CD14-positive monocyte (primary cell): ENCODE measurements at regions not wholly inside any gene's neighbourhood (a gene's known extent, or its start where the extent isn't known, plus 50 kb on each side); places are given as distances from the start of the nearest gene placed in this dataset.

Source experiments
- DNase-seq, 3 donors: peaks; one replicate each; pipeline ENCODE4 v3.0.0-alpha.2; 2011 to 2022
- H2AFZ ChIP-seq: 2 replicates; pipeline ENCODE4 v1.6.0; 2012; ENCODE audit warnings: mild to moderate bottlenecking, low read depth, low read length, inconsistent platforms; ENCODE audit not compliant: insufficient read depth, poor library complexity, severe bottlenecking
- H3K27ac ChIP-seq, 2 donors: 1 replicate in 1 of 2; 2 replicates in 1 of 2; pipeline ENCODE4 v1.5.1; 2012 to 2013; ENCODE audit warnings: low read length in 2 of 2, control low read depth in 1 of 2, inconsistent platforms in 1 of 2, low read depth in 1 of 2, mild to moderate bottlenecking in 1 of 2
- H3K27me3 ChIP-seq, 2 donors: one replicate each; pipeline versions ENCODE4 v1.6.0 to v1.6.1; 2011 to 2013; ENCODE audit warnings: low read length in 2 of 2; ENCODE audit not compliant: control insufficient read depth in 2 of 2, insufficient read depth in 2 of 2
- H3K36me3 ChIP-seq, 2 donors: replicated peaks in 1 of 2; 1 replicate in 1 of 2; 2 replicates in 1 of 2; pipeline versions ENCODE4 v1.5.1 to v1.6.1; 2012 to 2013; ENCODE audit warnings: low read length in 2 of 2, control low read depth in 1 of 2, inconsistent platforms in 1 of 2, mild to moderate bottlenecking in 1 of 2; ENCODE audit not compliant: insufficient read depth in 2 of 2, control insufficient read depth in 1 of 2
- H3K4me1 ChIP-seq, 2 donors: 1 replicate in 1 of 2; 2 replicates in 1 of 2; pipeline versions ENCODE4 v1.5.1 to v1.6.1; 2012 to 2013; ENCODE audit warnings: low read length in 2 of 2, control low read depth in 1 of 2, inconsistent platforms in 1 of 2, mild to moderate bottlenecking in 1 of 2, moderate library complexity in 1 of 2; ENCODE audit not compliant: insufficient read depth in 2 of 2, control insufficient read depth in 1 of 2
- H3K4me2 ChIP-seq: replicated peaks from 2 replicates; pipeline ENCODE3; 2012; ENCODE audit warnings: low read length, moderate library complexity, mild to moderate bottlenecking; ENCODE audit not compliant: poor library complexity, severe bottlenecking; ENCODE audit errors: extremely low read depth
- H3K4me3 ChIP-seq, 3 experiments: fragments of 200-600 bp in 1 of 3; sonication (generic) in 1 of 3; replicated peaks in 1 of 3; 1 replicate in 2 of 3; 2 replicates in 1 of 3; pipeline ENCODE4 v1.5.1; 2011 to 2013; ENCODE audit warnings: low read length in 3 of 3, mild to moderate bottlenecking in 3 of 3, control low read depth in 2 of 3, low read depth in 2 of 3, inconsistent platforms in 1 of 3, moderate library complexity in 1 of 3
- H3K79me2 ChIP-seq: 2 replicates; pipeline ENCODE4 v1.6.0; 2012; ENCODE audit warnings: mild to moderate bottlenecking, control low read depth, inconsistent platforms, low read length, moderate library complexity; ENCODE audit not compliant: insufficient read depth
- H3K9ac ChIP-seq: 2 replicates; pipeline ENCODE4 v1.6.0; 2017; ENCODE audit warnings: low read length, mild to moderate bottlenecking; ENCODE audit not compliant: insufficient read depth, poor library complexity, severe bottlenecking
- H3K9me3 ChIP-seq, 2 donors: replicated peaks in 1 of 2; 1 replicate in 1 of 2; 2 replicates in 1 of 2; pipeline versions ENCODE4 v1.5.1 to v1.6.1; 2012 to 2013; ENCODE audit warnings: low read length in 2 of 2, control low read depth in 1 of 2; ENCODE audit not compliant: control insufficient read depth in 1 of 2, insufficient read depth in 1 of 2
- H4K20me1 ChIP-seq: 2 replicates; pipeline ENCODE4 v1.6.0; 2012; ENCODE audit warnings: mild to moderate bottlenecking, low read length, control low read depth, moderate library complexity; ENCODE audit not compliant: insufficient read depth
- H3K27ac Mint-ChIP-seq, 7 donors: one replicate each; pipeline ENCODE4 v1.8.0; 2020; ENCODE audit warnings: mild to moderate bottlenecking in 7 of 7, mixed read lengths in 7 of 7, moderate library complexity in 6 of 7, inconsistent platforms in 2 of 7
- H3K27me3 Mint-ChIP-seq, 3 donors: one replicate each; pipeline ENCODE4 v1.8.0; 2021 to 2022; ENCODE audit warnings: low read depth in 3 of 3, mild to moderate bottlenecking in 3 of 3, mixed read lengths in 3 of 3, moderate library complexity in 3 of 3, inconsistent platforms in 1 of 3
- H3K36me3 Mint-ChIP-seq, 2 donors: one replicate each; pipeline ENCODE4 v1.8.0; 2020; ENCODE audit warnings: mixed read lengths in 2 of 2, inconsistent platforms in 1 of 2, mild to moderate bottlenecking in 1 of 2
- H3K4me1 Mint-ChIP-seq: one replicate; pipeline ENCODE4 v1.8.0; 2020; ENCODE audit warnings: mild to moderate bottlenecking, mixed read lengths
- H3K4me3 Mint-ChIP-seq, 2 donors: one replicate each; pipeline ENCODE4 v1.8.0; 2020; ENCODE audit warnings: mild to moderate bottlenecking in 2 of 2, mixed read lengths in 2 of 2, moderate library complexity in 1 of 2
- H3K9me3 Mint-ChIP-seq, 7 donors: one replicate each; pipeline ENCODE4 v1.8.0; 2020 to 2022; ENCODE audit warnings: mixed read lengths in 7 of 7, mild to moderate bottlenecking in 6 of 7, moderate library complexity in 6 of 7, inconsistent platforms in 2 of 7
- WGBS: methylation state at CpG from one replicate; pipeline ENCODE4 v1.1.5; 2013; ENCODE audit warnings: missing lambda C conversion rate; ENCODE audit not compliant: insufficient coverage; 5-methylcytosine and 5-hydroxymethylcytosine counted together
- intact Hi-C, 2 donors: fragments of 100-400 bp; cut with micrococcal nuclease; formaldehyde crosslinking; loops; one replicate each; pipeline versions ENCODE4 v1.15.0 to v1.15.1; 2023
- TF ChIP-seq, protein P1 (sequence below): fragments of 200-600 bp; IDR thresholded peaks from one replicate; pipeline ENCODE4 v1.8.0; 2022; ENCODE audit warnings: antibody characterized with exemption, mild to moderate bottlenecking

- no peak for DNase-seq
- H3K36me3 Mint-ChIP-seq: no peaks in the 10 kb centered on the region
- H3K9me3 Mint-ChIP-seq: peaks cover 0 to 2% (median 0%) of the 10 kb centered on the region in 7 donors
- 40% methylated on average over 1 of the region's 5 CpGs for WGBS
- Histone ChIP-seq H3K4me1 (no peaks in the 10 kb centered on the region), H4K20me1 (no peaks in the 10 kb centered on the region), H3K79me2 (no peaks in the 10 kb centered on the region), H3K4me2 (no peak overlapping the region), H3K27me3 (no peaks in the 10 kb centered on the region), H3K4me3 (no peak overlapping the region), H3K9me3 (no peaks in the 10 kb centered on the region), H3K9ac (no peak overlapping the region), H2AFZ (no peak overlapping the region), H3K27ac (no peak overlapping the region), H3K36me3 (no peaks in the 10 kb centered on the region)
- intact Hi-C loops: no loop called here
- no peak overlapping the region for H3K4me3 Mint-ChIP-seq
- H3K27ac Mint-ChIP-seq: no peak overlapping the region
- TF ChIP-seq, protein P1, sequence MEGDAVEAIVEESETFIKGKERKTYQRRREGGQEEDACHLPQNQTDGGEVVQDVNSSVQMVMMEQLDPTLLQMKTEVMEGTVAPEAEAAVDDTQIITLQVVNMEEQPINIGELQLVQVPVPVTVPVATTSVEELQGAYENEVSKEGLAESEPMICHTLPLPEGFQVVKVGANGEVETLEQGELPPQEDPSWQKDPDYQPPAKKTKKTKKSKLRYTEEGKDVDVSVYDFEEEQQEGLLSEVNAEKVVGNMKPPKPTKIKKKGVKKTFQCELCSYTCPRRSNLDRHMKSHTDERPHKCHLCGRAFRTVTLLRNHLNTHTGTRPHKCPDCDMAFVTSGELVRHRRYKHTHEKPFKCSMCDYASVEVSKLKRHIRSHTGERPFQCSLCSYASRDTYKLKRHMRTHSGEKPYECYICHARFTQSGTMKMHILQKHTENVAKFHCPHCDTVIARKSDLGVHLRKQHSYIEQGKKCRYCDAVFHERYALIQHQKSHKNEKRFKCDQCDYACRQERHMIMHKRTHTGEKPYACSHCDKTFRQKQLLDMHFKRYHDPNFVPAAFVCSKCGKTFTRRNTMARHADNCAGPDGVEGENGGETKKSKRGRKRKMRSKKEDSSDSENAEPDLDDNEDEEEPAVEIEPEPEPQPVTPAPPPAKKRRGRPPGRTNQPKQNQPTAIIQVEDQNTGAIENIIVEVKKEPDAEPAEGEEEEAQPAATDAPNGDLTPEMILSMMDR: no peak
- no peaks in the 10 kb centered on the region for H3K4me1 Mint-ChIP-seq
- peaks cover 1 to 11% (median 1%) of the 10 kb centered on the region in 3 donors for H3K27me3 Mint-ChIP-seq
These were observed 307.2 kb upstream of the MMADHC start for GRCh38 chr2:149894760-149895159.

DNA sequence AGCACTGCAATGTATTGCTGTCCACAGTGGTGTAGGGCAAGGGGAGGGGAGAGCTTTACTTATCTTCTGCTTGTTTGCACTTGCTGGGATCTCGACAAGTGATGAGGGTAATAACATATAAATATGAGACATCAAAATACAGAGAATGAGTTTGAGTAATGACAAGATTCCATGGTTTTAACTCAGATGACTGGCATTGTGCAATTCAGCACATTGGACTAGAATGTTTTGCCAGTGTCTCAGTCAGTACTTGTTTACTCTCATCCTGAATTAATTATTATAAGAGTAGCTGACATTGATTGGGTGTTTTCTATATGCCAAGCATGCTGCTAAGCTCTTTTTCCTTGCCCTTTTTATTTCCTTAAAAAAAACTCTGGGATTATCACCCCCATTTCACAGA, 306.7 kb upstream of the MMADHC start:
- TF ChIP-seq, protein P1: no peak
- H3K4me2 ChIP-seq: no peak overlapping the region

More for the DNA sequence above, 306.7 kb upstream of the MMADHC start:
- no peaks in the 10 kb centered on the region for H3K4me1 ChIP-seq
- H3K9ac ChIP-seq: no peak overlapping the region
- Mint-ChIP-seq H3K4me3 (no peak overlapping the region), H3K27me3 (peaks cover 1 to 11% (median 1%) of the 10 kb centered on the region in 3 donors), H3K4me1 (no peaks in the 10 kb centered on the region), H3K9me3 (peaks cover 0 to 3% (median 0%) of the 10 kb centered on the region in 7 donors), H3K27ac (no peak overlapping the region), H3K36me3 (no peaks in the 10 kb centered on the region)
- H3K9me3 ChIP-seq: no peaks in the 10 kb centered on the region
- WGBS: no CpG with 5 or more reads among the region's 1 CpG
- H3K4me3 ChIP-seq: no peak overlapping the region
- intact Hi-C loops: no loop called here
- H2AFZ ChIP-seq: no peak overlapping the region
- no peak for DNase-seq
- H3K79me2 ChIP-seq: no peaks in the 10 kb centered on the region
- no peaks in the 10 kb centered on the region for H3K36me3 ChIP-seq
- no peaks in the 10 kb centered on the region for H3K27me3 ChIP-seq
- H4K20me1 ChIP-seq: no peaks in the 10 kb centered on the region
- H3K27ac ChIP-seq: no peak overlapping the region
